A549 (cell line): ENCODE measurements at regions not wholly inside any gene's neighbourhood (a gene's known extent, or its start where the extent isn't known, plus 50 kb on each side); places are given as distances from the start of the nearest gene placed in this dataset.

Experiments
- ATAC-seq, 2 experiments: fragments of 200-7000 bp in 1 of 2; fragments of >200 bp in 1 of 2; cut with Nextera tagmentation in 1 of 2; cut with Tn5 transposase in 1 of 2; 3 replicates each; pipeline versions ENCODE4 v1.8.0 to v1.9.1; 2018 to 2020; ENCODE audit warnings: mild to moderate bottlenecking in 1 of 2, moderate library complexity in 1 of 2
- CTCF ChIA-PET: fragments of 300-600 bp; sonication (Branson Sonifier 250); formaldehyde crosslinking; extraction: SDS; loops from one replicate; lab custom pipeline; 2021; ENCODE audit warnings: antibody characterized with exemption, inconsistent platforms; lab: Yijun Ruan, JAX
- POLR2A ChIA-PET: fragments of 350-600 bp; formaldehyde crosslinking; extraction: SDS; loops from one replicate; lab custom pipeline; 2021; ENCODE audit warnings: antibody characterized with exemption, inconsistent platforms; lab: Yijun Ruan, JAX
- DNase-seq, 2 experiments: peaks; one replicate each; pipeline versions ENCODE4 v3.0.0 to v3.0.0-alpha.2; 2011 to 2016; ENCODE audit warnings: low read depth in 1 of 2, low spot score in 1 of 2
- FAIRE-seq: peaks from 2 replicates; lab custom pipeline; 2011; peaks lifted over from hg19 to GRCh38; lab: Jason Lieb, UNC
- H3K27ac ChIP-seq, 2 experiments: fragments of >200 bp; sonication (Bioruptor Twin); formaldehyde crosslinking; 3 replicates each; pipeline ENCODE4 v1.5.1; 2016 to 2017
- H3K4me1 ChIP-seq: fragments of >200 bp; sonication (Bioruptor Twin); formaldehyde crosslinking; 3 replicates; pipeline ENCODE4 v1.6.1; 2016
- H3K4me2 ChIP-seq: fragments of >200 bp; sonication (Bioruptor Twin); formaldehyde crosslinking; 3 replicates; pipeline ENCODE4 v1.6.1; 2016
- H3K4me3 ChIP-seq: fragments of >200 bp; sonication (Bioruptor Twin); formaldehyde crosslinking; 3 replicates; pipeline ENCODE4 v1.5.1; 2016
- H3K9me3 ChIP-seq: fragments of >200 bp; sonication (Bioruptor Twin); formaldehyde crosslinking; 3 replicates; pipeline ENCODE4 v1.6.1; 2016
- BCL3 ChIP-seq: fragments of >200 bp; sonication (Bioruptor Twin); formaldehyde crosslinking; IDR thresholded peaks from 3 replicates; pipeline ENCODE4 v1.6.1; 2016
- CEBPB ChIP-seq, 2 experiments: fragments of >200 bp in 1 of 2; sonication (Bioruptor Twin) in 1 of 2; formaldehyde crosslinking in 1 of 2; IDR thresholded peaks; 2 replicates each; pipeline ENCODE4 v1.6.1; 2012 to 2016
- CHD2 ChIP-seq: fragments of 150-350 bp; IDR thresholded peaks from 2 replicates; pipeline ENCODE4 v1.6.1; 2014; ENCODE audit warnings: low read length; ENCODE audit not compliant: partially characterized antibody
- EHMT2 ChIP-seq: fragments of 200-600 bp; sonication (generic); IDR thresholded peaks from 2 replicates; pipeline ENCODE4 v1.6.1; 2016; ENCODE audit warnings: antibody characterized with exemption, low read depth, mild to moderate bottlenecking, moderate library complexity
- ESRRA ChIP-seq: fragments of 150-350 bp; IDR thresholded peaks from 2 replicates; pipeline ENCODE4 v1.6.1; 2014; ENCODE audit warnings: mild to moderate bottlenecking, low read length, borderline replicate concordance
- FOXS1 ChIP-seq: fragments of 250-450 bp; sonication (Bioruptor Pico); IDR thresholded peaks from 2 replicates; pipeline ENCODE4 v1.5.0; 2020; ENCODE audit warnings: mild to moderate bottlenecking, moderate library complexity
- HDAC2 ChIP-seq: fragments of 200-600 bp; sonication (generic); IDR thresholded peaks from 2 replicates; pipeline ENCODE4 v1.6.1; 2016
- HES2 ChIP-seq: fragments of >200 bp; sonication (Bioruptor Twin); formaldehyde crosslinking; IDR thresholded peaks from 2 replicates; pipeline ENCODE4 v1.6.1; 2016
- HEYL ChIP-seq: fragments of 250-450 bp; sonication (Bioruptor Pico); IDR thresholded peaks from 2 replicates; pipeline ENCODE4 v1.8.0; 2021; ENCODE audit warnings: mild to moderate bottlenecking, moderate library complexity
- HMGXB4 ChIP-seq: fragments of 250-450 bp; sonication (Bioruptor Pico); IDR thresholded peaks from 2 replicates; pipeline ENCODE4 v1.5.0; 2021; ENCODE audit warnings: mild to moderate bottlenecking, moderate library complexity, borderline replicate concordance
- MAX ChIP-seq: IDR thresholded peaks from 2 replicates; pipeline ENCODE4 v1.6.1; 2012
- MAZ ChIP-seq: fragments of 150-350 bp; IDR thresholded peaks from 2 replicates; pipeline ENCODE4 v1.6.1; 2014; ENCODE audit warnings: antibody characterized with exemption, low read depth, low read length, borderline replicate concordance
- MYC ChIP-seq: IDR thresholded peaks from 2 replicates; pipeline ENCODE4 v1.6.1; 2012; ENCODE audit warnings: mild to moderate bottlenecking, inconsistent platforms, low read length, improper control_type of control experiment, borderline replicate concordance
- NR3C1 ChIP-seq: fragments of >200 bp; sonication (Bioruptor Twin); formaldehyde crosslinking; IDR thresholded peaks from 3 replicates; pipeline ENCODE4 v1.6.1; 2017
- PBX3 ChIP-seq: IDR thresholded peaks from 2 replicates; pipeline ENCODE4 v1.6.1; 2012
- PHF8 ChIP-seq: fragments of 200-600 bp; sonication (generic); IDR thresholded peaks from 2 replicates; pipeline ENCODE4 v1.6.1; 2016; ENCODE audit warnings: low read depth, mild to moderate bottlenecking, antibody characterized with exemption, moderate library complexity, borderline replicate concordance
- POLR2AphosphoS2 ChIP-seq: conservative IDR thresholded peaks from 2 replicates; pipeline ENCODE4 v1.6.1; 2012; ENCODE audit warnings: low read length, improper control_type of control experiment, inconsistent platforms
- REST ChIP-seq: fragments of 200-600 bp; sonication (generic); IDR thresholded peaks from 2 replicates; pipeline ENCODE4 v1.6.1; 2016; ENCODE audit warnings: antibody characterized with exemption, mild to moderate bottlenecking, moderate library complexity
- RNF2 ChIP-seq: fragments of 200-600 bp; sonication (generic); IDR thresholded peaks from 2 replicates; pipeline ENCODE4 v1.6.1; 2016; ENCODE audit warnings: low read depth, mild to moderate bottlenecking, antibody characterized with exemption, moderate library complexity, borderline replicate concordance
- USF2 ChIP-seq: fragments of 450-650 bp; IDR thresholded peaks from 2 replicates; pipeline ENCODE4 v1.6.1; 2014; ENCODE audit warnings: antibody characterized with exemption
- ZNF302 ChIP-seq: fragments of 250-450 bp; sonication (Bioruptor Pico); IDR thresholded peaks from 2 replicates; pipeline ENCODE4 v1.9.0; 2021; ENCODE audit warnings: inconsistent platforms, mild to moderate bottlenecking, moderate library complexity
- WGBS: methylation state at CpG from one replicate; pipeline ENCODE4 v1.1.6; 2017; ENCODE audit errors: missing lambda C conversion rate; 5-methylcytosine and 5-hydroxymethylcytosine counted together

- no peak overlapping the region; a peak in 1 of 6 replicates for H3K27ac ChIP-seq
- H3K4me1 ChIP-seq = peaks cover 2% of the 10 kb centered on the region; the same call in 2 of the 3 replicates
- DNase-seq (no peak), ATAC-seq (no peak), FAIRE-seq (no peak)
- no peak overlapping the region for H3K4me2 ChIP-seq
- POLR2A ChIA-PET = no interaction called here
- 87% methylated on average over 3 of the region's 3 CpGs for WGBS
- CTCF ChIA-PET = no interaction called here
- TF ChIP-seq CHD2 (no peak), HES2 (no peak), ESRRA (no peak)
- peaks cover 28% of the 10 kb centered on the region for H3K9me3 ChIP-seq
- H3K4me3 ChIP-seq = no peak overlapping the region
Observed at GRCh38 chr7:116348346-116348745, 138.0 kb downstream of the TES start.

- no peak overlapping the region for H3K4me3 ChIP-seq
- POLR2A ChIA-PET = no interaction called here
- DNase-seq (no peak), ATAC-seq (no peak), FAIRE-seq (no peak)
- H3K9me3 ChIP-seq = peaks cover 12% of the 10 kb centered on the region
- CTCF ChIA-PET = interaction anchor here (1.2 to 3.2 kb wide), 2 partner anchors 12 to 94 kb away, joined by 3 to 16 read pairs; no protein-coding TSS in a partner anchor
- peak overlapping the region; percentile 14 to 65; a peak in 3 of 6 replicates for H3K27ac ChIP-seq
- H3K4me2 ChIP-seq = no peak overlapping the region
- H3K4me1 ChIP-seq = peaks cover 34% of the 10 kb centered on the region
- 94% methylated on average over 6 of the region's 6 CpGs for WGBS
- TF ChIP-seq MYC (no peak), MAZ (no peak), EHMT2 (no peak), RNF2 (no peak), HEYL (CRISPR knock-in tag) (no peak), CEBPB (IDR thresholded peaks at IDR 0.05) (no peak), NR3C1 (no peak), HDAC2 (no peak), USF2 (no peak), POLR2AphosphoS2 (no peak), PBX3 (no peak), ZNF302 (no peak), BCL3 (no peak), HMGXB4 (CRISPR knock-in tag) (no peak), MAX (no peak), FOXS1 (CRISPR knock-in tag) (no peak), REST (no peak), PHF8 (no peak)
Observed at GRCh38 chr7:116351966-116352365, 141.6 kb downstream of the TES start.
